IMR-90 (cell line): ENCODE measurements at regions not wholly inside any gene's neighbourhood (a gene's known extent, or its start where the extent isn't known, plus 50 kb on each side); places are given as distances from the start of the nearest gene placed in this dataset.

Source experiments
- ATAC-seq: fragments of 200-7000 bp; cut with Tn5 transposase; 2 replicates; pipeline ENCODE4 v1.9.1; 2020; ENCODE audit warnings: low read depth, mild to moderate bottlenecking, moderate library complexity
- BruUV-seq: library from RNA; stranded (reverse); fragments of 400-500 nt; replicated peaks from 2 replicates; lab custom pipeline; 2021; lab: Mats Ljungman, UMichigan
- CTCF ChIA-PET: fragments of 300-600 bp; formaldehyde crosslinking; extraction: SDS; loops from one replicate; lab custom pipeline; 2021; ENCODE audit warnings: antibody characterized with exemption; lab: Yijun Ruan, JAX
- POLR2A ChIA-PET: fragments of 300-600 bp; sonication (Branson Sonifier 250); formaldehyde crosslinking; loops from one replicate; lab custom pipeline; 2022; ENCODE audit warnings: antibody characterized with exemption; ENCODE audit not compliant: unreplicated experiment; lab: Charles Lee
- DNase-seq: peaks from one replicate; pipeline ENCODE4 v3.0.0; 2013
- H2AFZ ChIP-seq: replicated peaks from 2 replicates; pipeline ENCODE3; 2013; ENCODE audit warnings: low read length, mild to moderate bottlenecking; ENCODE audit not compliant: poor library complexity
- H2AK5ac ChIP-seq: 2 replicates; pipeline ENCODE4 v1.6.1; 2013; ENCODE audit warnings: low read depth, low read length, inconsistent platforms
- H2AK9ac ChIP-seq: replicated peaks from 2 replicates; pipeline ENCODE3; 2013; ENCODE audit warnings: mild to moderate bottlenecking, low read depth, low read length, moderate library complexity; ENCODE audit not compliant: poor library complexity
- H2BK120ac ChIP-seq: 2 replicates; pipeline ENCODE4 v1.6.1; 2013; ENCODE audit warnings: low read depth, low read length, inconsistent platforms
- H2BK15ac ChIP-seq: 3 replicates; pipeline ENCODE4 v1.6.1; 2013; ENCODE audit warnings: low read depth, low read length, inconsistent platforms
- H2BK20ac ChIP-seq: 2 replicates; pipeline ENCODE4 v1.6.1; 2013; ENCODE audit warnings: low read depth, mild to moderate bottlenecking, inconsistent platforms, low read length, moderate library complexity
- H2BK5ac ChIP-seq: 2 replicates; pipeline ENCODE4 v1.6.1; 2013; ENCODE audit warnings: mild to moderate bottlenecking, low read depth, low read length, inconsistent platforms; ENCODE audit not compliant: poor library complexity, severe bottlenecking
- H3K14ac ChIP-seq: replicated peaks from 2 replicates; pipeline ENCODE4 v1.6.1; 2013; ENCODE audit warnings: low read depth, low read length, inconsistent platforms
- H3K18ac ChIP-seq: 2 replicates; pipeline ENCODE4 v1.6.1; 2013; ENCODE audit warnings: low read depth, low read length, control low read depth
- H3K23ac ChIP-seq: 2 replicates; pipeline ENCODE4 v1.6.1; 2013; ENCODE audit warnings: low read depth, low read length, inconsistent platforms
- H3K27ac ChIP-seq: 2 replicates; pipeline ENCODE4 v1.5.1; 2013; ENCODE audit warnings: mild to moderate bottlenecking, control low read depth, low read length; ENCODE audit not compliant: insufficient read depth
- H3K27me3 ChIP-seq: 2 replicates; pipeline ENCODE4 v1.6.1; 2013; ENCODE audit warnings: low read length; ENCODE audit not compliant: control insufficient read depth, insufficient read depth
- H3K36me3 ChIP-seq: 2 replicates; pipeline ENCODE4 v1.6.1; 2013; ENCODE audit warnings: low read length, mixed read lengths; ENCODE audit not compliant: control insufficient read depth, insufficient read depth
- H3K4ac ChIP-seq: 2 replicates; pipeline ENCODE4 v1.6.1; 2013; ENCODE audit warnings: low read depth, low read length, inconsistent platforms
- H3K4me1 ChIP-seq: 2 replicates; pipeline ENCODE4 v1.6.1; 2013; ENCODE audit warnings: low read length, mixed read lengths; ENCODE audit not compliant: control insufficient read depth, insufficient read depth
- H3K4me2 ChIP-seq: 2 replicates; pipeline ENCODE4 v1.6.1; 2013; ENCODE audit warnings: low read depth, mild to moderate bottlenecking, control low read depth, low read length, moderate library complexity
- H3K4me3 ChIP-seq: 2 replicates; pipeline ENCODE4 v1.5.1; 2013; ENCODE audit warnings: low read depth, mild to moderate bottlenecking, control low read depth, low read length, moderate library complexity; ENCODE audit not compliant: insufficient read depth
- H3K56ac ChIP-seq: 2 replicates; pipeline ENCODE4 v1.6.1; 2013; ENCODE audit warnings: low read length, inconsistent platforms; ENCODE audit not compliant: insufficient read depth; ENCODE audit errors: extremely low read depth
- H3K79me1 ChIP-seq, 2 experiments: 2 replicates each; pipeline ENCODE4 v1.6.1; 2013; ENCODE audit warnings: low read length in 2 of 2, inconsistent platforms in 1 of 2, low read depth in 1 of 2
- H3K9ac ChIP-seq: 2 replicates; pipeline ENCODE4 v1.6.1; 2013; ENCODE audit warnings: low read depth, low read length, control low read depth
- H3K9me1 ChIP-seq: 2 replicates; pipeline ENCODE4 v1.6.1; 2013; ENCODE audit warnings: low read length, inconsistent platforms; ENCODE audit not compliant: insufficient read depth
- H3K9me3 ChIP-seq: 2 replicates; pipeline ENCODE4 v1.6.1; 2013; ENCODE audit warnings: low read length; ENCODE audit not compliant: control insufficient read depth, insufficient read depth
- H4K20me1 ChIP-seq: 2 replicates; pipeline ENCODE4 v1.6.1; 2013; ENCODE audit warnings: low read length, inconsistent platforms; ENCODE audit not compliant: insufficient read depth
- H4K5ac ChIP-seq: 2 replicates; pipeline ENCODE4 v1.6.1; 2013; ENCODE audit warnings: mild to moderate bottlenecking, low read depth, low read length, control low read depth
- H4K8ac ChIP-seq, 2 experiments: 2 replicates each; pipeline ENCODE4 v1.6.1; 2013; ENCODE audit warnings: low read depth in 2 of 2, low read length in 2 of 2, control low read depth in 1 of 2, inconsistent platforms in 1 of 2
- H4K91ac ChIP-seq: 2 replicates; pipeline ENCODE4 v1.6.1; 2013; ENCODE audit warnings: low read depth, low read length, inconsistent platforms; ENCODE audit not compliant: insufficient read depth
- RCOR1 ChIP-seq: IDR thresholded peaks from 2 replicates; pipeline ENCODE4 v1.6.1; 2012; ENCODE audit warnings: mild to moderate bottlenecking, low read length, improper control_type of control experiment; ENCODE audit not compliant: insufficient replicate concordance
- WGBS, 2 experiments: methylation state at CpG; one replicate each; pipeline versions ENCODE4 v1.1.5 to v1.1.7; 2013; ENCODE audit warnings: missing lambda C conversion rate in 2 of 2; ENCODE audit not compliant: insufficient read length in 1 of 2; ENCODE audit errors: extremely low coverage in 2 of 2; 5-methylcytosine and 5-hydroxymethylcytosine counted together
- dilution Hi-C: fragments of 300-500 bp; cut with HindIII; formaldehyde crosslinking; loops from one replicate; pipeline ENCODE4 v1.14.3; 2018; ENCODE audit warnings: low sequenced_read_pairs; ENCODE audit not compliant: unreplicated experiment
- in situ Hi-C: fragments of 300-500 bp; cut with MboI; formaldehyde crosslinking; loops from 3 replicates; pipeline ENCODE4 v1.14.3; 2019; ENCODE audit warnings: low sequenced_read_pairs, inconsistent platforms, mixed read lengths
- intact Hi-C: fragments of 100-400 bp; cut with micrococcal nuclease; formaldehyde crosslinking; loops from 2 replicates; pipeline ENCODE4 v1.10.0; 2022
- TF ChIP-seq, protein P1 (sequence below): fragments of 150-350 bp; IDR thresholded peaks from 2 replicates; pipeline ENCODE4 v1.6.1; 2017; ENCODE audit warnings: mild to moderate bottlenecking, antibody characterized with exemption, low read length, low read depth

DNA sequence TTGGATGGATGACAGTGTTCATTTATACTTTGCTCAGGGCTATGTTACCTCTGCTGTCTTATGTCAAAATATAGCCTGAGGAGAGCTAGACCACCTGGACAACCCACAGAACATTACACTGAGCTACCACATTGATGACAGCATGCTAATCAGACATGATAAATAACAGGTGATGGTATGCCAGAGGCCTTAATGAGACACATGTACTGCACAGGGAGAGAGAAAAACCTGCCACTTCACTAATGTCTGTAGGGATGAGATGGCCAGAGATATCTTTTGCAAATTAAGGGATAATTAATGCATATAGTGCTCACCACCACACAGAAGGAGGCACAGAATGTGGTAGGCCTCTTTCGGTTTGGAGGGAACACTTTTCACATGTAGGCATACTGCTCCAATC, 1122.6 kb upstream of the POT1 start:
- Histone ChIP-seq H3K18ac (no peak overlapping the region), H3K79me1 (no peaks in the 10 kb centered on the region), H2BK15ac (no peak overlapping the region), H3K27ac (no peak overlapping the region), H3K56ac (no peak overlapping the region), H2AK5ac (no peak overlapping the region), H2BK20ac (no peak overlapping the region), H3K14ac (no peak overlapping the region), H3K36me3 (no peaks in the 10 kb centered on the region), H3K4me1 (no peaks in the 10 kb centered on the region), H3K9me3 (peaks cover 2% of the 10 kb centered on the region; the same call in 1 of the 2 replicates), H2BK5ac (no peak overlapping the region), H3K9ac (no peak overlapping the region), H4K91ac (no peak overlapping the region), H3K4me3 (no peak overlapping the region), H2BK120ac (no peak overlapping the region), H3K4ac (no peak overlapping the region), H3K27me3 (no peaks in the 10 kb centered on the region), H4K8ac (no peak overlapping the region), H3K23ac (no peak overlapping the region), H4K5ac (no peak overlapping the region), H4K20me1 (no peaks in the 10 kb centered on the region), H2AK9ac (no peak overlapping the region), H3K4me2 (no peak overlapping the region), H2AFZ (no peak overlapping the region), H3K9me1 (no peaks in the 10 kb centered on the region)
- TF ChIP-seq RCOR1 = no peak
- TF ChIP-seq, protein P1, sequence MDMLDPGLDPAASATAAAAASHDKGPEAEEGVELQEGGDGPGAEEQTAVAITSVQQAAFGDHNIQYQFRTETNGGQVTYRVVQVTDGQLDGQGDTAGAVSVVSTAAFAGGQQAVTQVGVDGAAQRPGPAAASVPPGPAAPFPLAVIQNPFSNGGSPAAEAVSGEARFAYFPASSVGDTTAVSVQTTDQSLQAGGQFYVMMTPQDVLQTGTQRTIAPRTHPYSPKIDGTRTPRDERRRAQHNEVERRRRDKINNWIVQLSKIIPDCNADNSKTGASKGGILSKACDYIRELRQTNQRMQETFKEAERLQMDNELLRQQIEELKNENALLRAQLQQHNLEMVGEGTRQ = no peak
- dilution Hi-C loops = no loop called here
- WGBS, 2 experiments = no CpG with 5 or more reads among the region's 1 CpG
- no TSS peak for BruUV-seq
- ChIA-PET POLR2A (no interaction called here), CTCF (no interaction called here)
- no peak for DNase-seq
- intact Hi-C loops = no loop called here
- ATAC-seq = no peak
- in situ Hi-C loops = no loop called here
